Tibial nerve (tissue), 4 donors: ENCODE measurements at regions not wholly inside any gene's neighbourhood (a gene's known extent, or its start where the extent isn't known, plus 50 kb on each side); places are given as distances from the start of the nearest gene placed in this dataset.

Experiments used
- DNase-seq, 2 donors: peaks; one replicate each; pipeline ENCODE4 v3.0.0-alpha.2; 2019; ENCODE audit warnings: low spot score in 2 of 2
- H3K27ac ChIP-seq, 4 donors: fragments of 200-600 bp; sonication (generic) in 3 of 4; one replicate each; pipeline ENCODE4 v1.5.1; 2017 to 2019; ENCODE audit warnings: mild to moderate bottlenecking in 1 of 4
- H3K27me3 ChIP-seq, 2 donors: fragments of 200-600 bp; sonication (generic) in 1 of 2; one replicate each; pipeline versions ENCODE4 v1.5.1 to v1.6.0; 2017 to 2019
- H3K36me3 ChIP-seq, 3 donors: fragments of 200-600 bp; sonication (generic); one replicate each; pipeline ENCODE4 v1.5.1; 2018 to 2019
- H3K4me1 ChIP-seq, 4 donors: fragments of 200-600 bp; sonication (generic) in 3 of 4; one replicate each; pipeline ENCODE4 v1.5.1; 2017 to 2019
- H3K4me3 ChIP-seq, 4 donors: fragments of 200-600 bp; sonication (generic) in 3 of 4; one replicate each; pipeline ENCODE4 v1.5.1; 2017 to 2019; ENCODE audit warnings: mild to moderate bottlenecking in 1 of 4, moderate library complexity in 1 of 4
- H3K9me3 ChIP-seq, 4 donors: fragments of 200-600 bp; sonication (generic) in 3 of 4; one replicate each; pipeline ENCODE4 v1.5.1; 2017 to 2019
- EP300 ChIP-seq, 2 donors: sonication (generic); formaldehyde crosslinking; IDR thresholded peaks; one replicate each; pipeline ENCODE4 v1.6.1; 2017; ENCODE audit warnings: antibody characterized with exemption in 2 of 2, mild to moderate bottlenecking in 1 of 2
- POLR2A ChIP-seq, 2 donors: fragments of 450-650 bp; IDR thresholded peaks; one replicate each; pipeline ENCODE4 v1.6.1; 2017; ENCODE audit warnings: antibody characterized with exemption in 2 of 2, mild to moderate bottlenecking in 2 of 2, moderate library complexity in 2 of 2
- WGBS, 2 donors: methylation state at CpG; one replicate each; pipeline ENCODE4 v1.1.5; 2018; 5-methylcytosine and 5-hydroxymethylcytosine counted together
- TF ChIP-seq, protein P1 (sequence below), 5 experiments: fragments of 200-600 bp in 3 of 5; fragments of 450-650 bp in 2 of 5; sonication (generic) in 3 of 5; IDR thresholded peaks; one replicate each; pipeline ENCODE4 v1.5.1; 2016 to 2019; ENCODE audit warnings: antibody characterized with exemption in 5 of 5, mild to moderate bottlenecking in 3 of 5, moderate library complexity in 2 of 5

DNA sequence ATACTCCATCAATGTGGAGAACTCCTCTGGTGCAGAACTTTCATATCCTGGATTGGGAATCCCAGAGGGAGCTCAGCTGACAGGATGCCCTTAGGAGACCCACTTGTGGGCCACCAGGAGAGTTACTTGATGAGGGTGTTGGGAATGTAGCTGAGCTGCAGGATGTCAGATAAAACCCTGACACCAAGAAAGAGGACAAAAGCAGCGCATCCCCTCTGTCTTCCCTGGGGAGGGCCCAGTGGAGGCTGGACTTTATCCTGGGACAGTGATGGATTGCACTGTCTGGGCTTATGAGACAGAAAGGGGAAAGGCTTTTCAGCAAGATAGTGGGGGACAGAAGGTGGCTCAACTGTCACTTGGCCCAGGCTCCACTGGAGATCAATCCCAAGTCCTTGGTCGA lies 88.1 kb upstream of the BCAR3 start:
- Histone ChIP-seq H3K4me1 (peaks cover 0 to 25% (median 8%) of the 10 kb centered on the region in 4 donors), H3K27me3 (no peaks in the 10 kb centered on the region), H3K27ac (no peak overlapping the region), H3K4me3 (no peak overlapping the region), H3K36me3 (no peaks in the 10 kb centered on the region), H3K9me3 (no peaks in the 10 kb centered on the region)
- DNase-seq = no peak
- WGBS, 2 donors = 86 to 87% methylated on average over 2 of the region's 2 CpGs
- TF ChIP-seq POLR2A (IDR thresholded peaks at IDR 0.05) (no peak), EP300 (IDR thresholded peaks at IDR 0.05) (no peak)
- TF ChIP-seq, protein P1, sequence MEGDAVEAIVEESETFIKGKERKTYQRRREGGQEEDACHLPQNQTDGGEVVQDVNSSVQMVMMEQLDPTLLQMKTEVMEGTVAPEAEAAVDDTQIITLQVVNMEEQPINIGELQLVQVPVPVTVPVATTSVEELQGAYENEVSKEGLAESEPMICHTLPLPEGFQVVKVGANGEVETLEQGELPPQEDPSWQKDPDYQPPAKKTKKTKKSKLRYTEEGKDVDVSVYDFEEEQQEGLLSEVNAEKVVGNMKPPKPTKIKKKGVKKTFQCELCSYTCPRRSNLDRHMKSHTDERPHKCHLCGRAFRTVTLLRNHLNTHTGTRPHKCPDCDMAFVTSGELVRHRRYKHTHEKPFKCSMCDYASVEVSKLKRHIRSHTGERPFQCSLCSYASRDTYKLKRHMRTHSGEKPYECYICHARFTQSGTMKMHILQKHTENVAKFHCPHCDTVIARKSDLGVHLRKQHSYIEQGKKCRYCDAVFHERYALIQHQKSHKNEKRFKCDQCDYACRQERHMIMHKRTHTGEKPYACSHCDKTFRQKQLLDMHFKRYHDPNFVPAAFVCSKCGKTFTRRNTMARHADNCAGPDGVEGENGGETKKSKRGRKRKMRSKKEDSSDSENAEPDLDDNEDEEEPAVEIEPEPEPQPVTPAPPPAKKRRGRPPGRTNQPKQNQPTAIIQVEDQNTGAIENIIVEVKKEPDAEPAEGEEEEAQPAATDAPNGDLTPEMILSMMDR (IDR thresholded peaks at IDR 0.05) = no peak

DNA sequence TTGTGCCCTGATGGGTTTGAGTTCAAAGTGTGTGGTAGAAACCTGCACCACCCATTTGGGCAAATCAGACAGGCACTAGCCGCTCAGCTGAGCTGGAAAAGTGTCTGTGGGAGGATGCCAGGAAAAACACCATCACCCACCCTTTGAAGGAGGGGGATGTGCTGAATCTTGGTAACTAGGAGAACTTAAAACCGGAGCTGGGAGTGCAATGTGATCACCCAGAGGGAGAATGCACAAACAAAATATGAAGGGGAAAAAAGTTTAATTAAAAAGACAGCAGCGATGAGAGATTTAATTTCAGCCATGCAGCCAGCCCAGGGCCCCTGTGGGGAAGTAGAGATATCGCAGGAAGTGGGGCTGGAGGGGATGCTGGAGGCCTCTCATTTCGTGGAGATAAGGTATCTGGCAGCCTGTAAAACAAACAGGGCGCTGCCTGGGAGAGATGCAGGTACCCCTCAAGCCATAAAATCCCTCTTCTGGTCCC lies 86.8 kb upstream of the BCAR3 start:
- WGBS, 2 donors = 38 to 51% methylated on average over 6 of the region's 6 CpGs
- H3K27ac ChIP-seq = peak overlapping the region in 2 of 4 donors; percentile 30 to 49

DNA sequence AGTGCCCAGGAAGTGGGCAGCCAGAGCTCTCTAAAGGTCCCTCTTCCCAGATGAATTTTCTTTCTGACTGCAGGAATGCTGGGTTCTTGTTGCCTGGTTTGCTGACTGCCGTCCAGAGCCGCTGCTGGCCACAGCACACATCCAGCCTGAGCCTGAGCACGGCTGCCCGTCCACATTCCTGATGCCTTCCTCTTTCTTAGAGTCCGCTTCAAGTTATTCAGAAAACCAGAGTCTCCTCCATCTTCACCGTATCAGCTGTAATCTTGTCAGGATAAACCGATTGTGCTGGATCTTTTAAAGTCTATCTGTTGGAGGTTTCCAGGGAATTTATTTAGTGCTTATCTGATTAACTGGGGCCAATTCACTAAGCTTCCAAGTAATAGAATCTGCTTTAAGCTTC lies 84.8 kb upstream of the BCAR3 start:
- H3K9me3 ChIP-seq = no peaks in the 10 kb centered on the region
- H3K27me3 ChIP-seq = no peaks in the 10 kb centered on the region
- H3K4me1 ChIP-seq = peaks cover 0 to 25% (median 8%) of the 10 kb centered on the region in 4 donors
- H3K36me3 ChIP-seq = no peaks in the 10 kb centered on the region
- H3K4me3 ChIP-seq = no peak overlapping the region
- H3K27ac ChIP-seq = no peak overlapping the region
- WGBS, 2 donors = 83 to 85% methylated on average over 7 of the region's 7 CpGs
- DNase-seq = no peak
- TF ChIP-seq POLR2A (IDR thresholded peaks at IDR 0.05) (no peak), EP300 (IDR thresholded peaks at IDR 0.05) (no peak)
- TF ChIP-seq, protein P1 (IDR thresholded peaks at IDR 0.05) = no peak

More for the DNA sequence above, 86.8 kb upstream of the BCAR3 start:
- Histone ChIP-seq H3K27me3 (no peaks in the 10 kb centered on the region), H3K4me3 (no peak overlapping the region), H3K9me3 (no peaks in the 10 kb centered on the region), H3K4me1 (peaks cover 0 to 25% (median 8%) of the 10 kb centered on the region in 4 donors), H3K36me3 (no peaks in the 10 kb centered on the region)
- TF ChIP-seq, protein P1 (IDR thresholded peaks at IDR 0.05) = no peak
- TF ChIP-seq POLR2A (IDR thresholded peaks at IDR 0.05) = no peak
- TF ChIP-seq EP300 (IDR thresholded peaks at IDR 0.05) = no peak
- DNase-seq = no peak

DNA sequence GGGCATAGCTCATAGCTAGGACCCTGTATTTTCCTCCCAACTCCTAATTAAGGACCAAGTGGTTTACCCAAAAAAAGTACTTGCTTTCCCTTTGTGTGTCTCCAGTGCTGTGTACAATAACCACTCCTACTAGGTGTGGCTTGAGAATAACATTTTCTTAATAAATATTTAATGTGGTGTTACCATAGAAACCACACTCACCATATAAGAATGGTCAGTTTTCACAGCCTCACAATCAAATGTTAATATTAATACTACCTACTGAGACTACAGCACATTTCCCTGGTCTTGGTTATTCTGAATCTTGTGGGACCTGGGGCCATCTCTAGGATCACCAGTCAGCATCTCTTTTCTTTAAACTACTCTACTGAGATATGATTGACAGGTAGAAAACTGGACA lies 83.5 kb upstream of the BCAR3 start:
- DNase-seq = no peak
- TF ChIP-seq, protein P1 (IDR thresholded peaks at IDR 0.05) = no peak
- TF ChIP-seq POLR2A (IDR thresholded peaks at IDR 0.05) = no peak
- no peak for TF ChIP-seq EP300 (IDR thresholded peaks at IDR 0.05)
- no peaks in the 10 kb centered on the region for H3K36me3 ChIP-seq
- no peak overlapping the region for H3K4me3 ChIP-seq
- H3K9me3 ChIP-seq = no peaks in the 10 kb centered on the region
- H3K27ac ChIP-seq = no peak overlapping the region
- no peaks in the 10 kb centered on the region for H3K27me3 ChIP-seq
- H3K4me1 ChIP-seq = peaks cover 0 to 23% (median 8%) of the 10 kb centered on the region in 4 donors

DNA sequence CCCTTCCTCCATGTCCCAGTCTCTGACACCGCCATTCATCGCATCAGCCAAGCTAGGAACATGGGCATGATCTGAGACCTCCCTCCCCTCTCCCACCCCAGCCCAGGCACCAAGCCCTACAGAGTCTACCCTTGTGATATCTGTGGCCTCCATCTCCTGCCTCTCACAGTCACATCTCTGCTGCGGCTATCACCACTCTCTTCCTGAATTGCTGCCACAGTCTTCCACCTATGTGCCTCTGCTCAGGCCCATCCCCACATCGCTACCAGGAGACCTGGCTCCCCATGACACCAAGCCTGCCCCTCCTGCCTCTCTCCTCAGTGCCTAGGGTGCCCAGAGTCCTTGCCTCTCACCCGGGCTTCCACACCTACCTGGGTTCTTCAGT lies 82.7 kb upstream of the BCAR3 start:
- DNase-seq = no peak
- TF ChIP-seq, protein P1 (IDR thresholded peaks at IDR 0.05) = no peak
- TF ChIP-seq EP300 (IDR thresholded peaks at IDR 0.05) (no peak), POLR2A (IDR thresholded peaks at IDR 0.05) (no peak)
- Histone ChIP-seq H3K9me3 (no peaks in the 10 kb centered on the region), H3K27ac (no peak overlapping the region), H3K4me3 (no peak overlapping the region), H3K27me3 (no peaks in the 10 kb centered on the region), H3K4me1 (peaks cover 0 to 15% (median 5%) of the 10 kb centered on the region in 4 donors), H3K36me3 (no peaks in the 10 kb centered on the region)
- 90 to 100% methylated on average over 5 of the region's 5 CpGs for WGBS, 2 donors
